ENCODE measurements at regions not wholly inside any gene's neighbourhood (a gene's known extent, or its start where the extent isn't known, plus 50 kb on each side); places are given as distances from the start of the nearest gene placed in this dataset.
A peak's percentile ranks its signal among the peaks of the same experiment; 100 is the strongest.

DNA sequence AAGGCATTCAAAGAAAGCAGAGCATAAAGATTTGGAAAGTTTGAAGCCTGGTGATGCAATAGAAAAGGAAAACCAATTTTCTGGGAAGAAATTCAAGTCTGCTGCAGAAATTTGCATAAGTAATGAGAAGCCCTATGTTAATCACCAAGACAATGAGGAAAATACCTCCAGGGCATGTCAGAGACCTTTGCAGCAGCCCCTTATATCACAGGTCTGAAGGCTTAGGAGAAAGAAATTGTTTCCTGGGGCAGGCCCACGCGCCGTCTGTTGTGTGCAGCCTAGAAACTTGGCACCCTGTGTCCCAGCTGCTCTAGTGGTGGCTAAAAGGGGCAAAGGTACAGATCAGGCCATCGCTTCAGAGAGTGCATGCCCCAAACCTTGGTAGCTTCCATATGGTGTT lies 495.3 kb upstream of the CDH6 start:
- H3K56ac ChIP-seq (ENCODE audit: insufficient read length, low read depth, low read length), result no peak overlapping the region
- no peak overlapping the region for H3T11ph ChIP-seq (ENCODE audit: low read length)
- no peak overlapping the region for H3K4me2 ChIP-seq (ENCODE audit: insufficient read depth, insufficient read length, low read length)
- no peaks in the 10 kb centered on the region for H3K9me3 ChIP-seq (ENCODE audit: control insufficient read depth, low read depth, low read length)
- H2BK120ac ChIP-seq (ENCODE audit: low read depth, low read length, poor library complexity, severe bottlenecking), result no peak overlapping the region
- no peaks in the 10 kb centered on the region for H3K27me3 ChIP-seq (ENCODE audit: insufficient read depth, low read length)
- no peak overlapping the region for H4K5ac ChIP-seq (ENCODE audit: insufficient read length, low read depth, low read length)
- H2BK15ac ChIP-seq (ENCODE audit: low read depth, low read length), result no peak overlapping the region
- H4K20me1 ChIP-seq (ENCODE audit: control insufficient read depth, insufficient read depth, insufficient read length), result no peaks in the 10 kb centered on the region
- peak overlapping the region; percentile 29; the same call in 1 of the 2 replicates for H3K14ac ChIP-seq (ENCODE audit: insufficient read depth, low read length)
- H4K8ac ChIP-seq (replicated peaks; ENCODE audit: insufficient read length, low read depth, low read length), result no peak overlapping the region
- no peak overlapping the region for H2AFZ ChIP-seq (ENCODE audit: low read length)
- no peak overlapping the region for H3K23ac ChIP-seq (ENCODE audit: insufficient read length, low read depth, low read length)
- H2BK5ac ChIP-seq (ENCODE audit: insufficient read length, low read length), result no peak overlapping the region
- H3K27me3 Mint-ChIP-seq (ENCODE audit: low read depth), result no peaks in the 10 kb centered on the region; the same call in 1 of the 2 replicates
- H3K27ac Mint-ChIP-seq, result 0 out of 7 replicates have a peak overlapping the region, but pooled peaks of 1 of the 3 experiments have one; percentile 9
- no peaks in the 10 kb centered on the region for H3K79me2 ChIP-seq (ENCODE audit: insufficient read depth, low read length)
- WGBS (ENCODE audit: extremely low coverage, insufficient read length, low lambda C conversion rate), result no CpG with 5 or more reads among the region's 4 CpGs
- no peak overlapping the region for H3K27ac ChIP-seq (ENCODE audit: insufficient read length, low read depth, low read length)
- DNase-seq, result no peak
- no peak overlapping the region for H2BK12ac ChIP-seq (ENCODE audit: insufficient read length, low read depth, low read length)
- H3K4me3 Mint-ChIP-seq, result no peak overlapping the region
- H3K79me1 ChIP-seq (ENCODE audit: insufficient read depth, low read depth, low read length, poor library complexity, severe bottlenecking), result no peaks in the 10 kb centered on the region
- no peaks in the 10 kb centered on the region for H3K23me2 ChIP-seq (ENCODE audit: insufficient read length, low read depth, low read length, poor library complexity, severe bottlenecking)
- peaks cover 8 to 9% of the 10 kb centered on the region in 2 experiments for H3K4me1 Mint-ChIP-seq
- no peak overlapping the region for H3K4ac ChIP-seq (ENCODE audit: low read depth, low read length)
- no peak overlapping the region for H3K9ac ChIP-seq (ENCODE audit: extremely low read depth, insufficient read length, low read length)
- H4K91ac ChIP-seq (ENCODE audit: insufficient read length, low read depth, low read length), result no peak overlapping the region
- no peak overlapping the region for H3K18ac ChIP-seq (ENCODE audit: insufficient read length, low read depth, low read length)
- H3K36me3 Mint-ChIP-seq (ENCODE audit: insufficient read depth in 1 of 3, low read depth in 3 of 3), result peaks cover 21 to 45% (median 32%) of the 10 kb centered on the region in 3 experiments
- no peaks in the 10 kb centered on the region for H3K4me1 ChIP-seq (ENCODE audit: insufficient read depth, low read length)
- H2AK5ac ChIP-seq (ENCODE audit: insufficient read length, low read length), result no peak overlapping the region
- TF ChIP-seq CTCF (conservative IDR thresholded peaks at IDR 0.05), result no peak
- H3K9me3 Mint-ChIP-seq, result peaks cover 16 to 40% of the 10 kb centered on the region in 2 experiments
- H2BK20ac ChIP-seq (ENCODE audit: low read depth, low read length, poor library complexity, severe bottlenecking), result no peak overlapping the region

All from H9 (cell line).